NT2/D1 (cell line): ENCODE measurements at regions not wholly inside any gene's neighbourhood (a gene's known extent, or its start where the extent isn't known, plus 50 kb on each side); places are given as distances from the start of the nearest gene placed in this dataset.

Experiments used
- DNase-seq: peaks from one replicate; pipeline ENCODE4 v3.0.0-alpha.2; 2011; ENCODE audit warnings: low read depth, low spot score
- H3K27me3 ChIP-seq: 2 replicates; pipeline ENCODE4 v1.6.0; 2011; ENCODE audit warnings: mild to moderate bottlenecking; ENCODE audit not compliant: insufficient read length, insufficient read depth
- H3K36me3 ChIP-seq: 2 replicates; pipeline ENCODE4 v1.6.1; 2011; ENCODE audit warnings: mild to moderate bottlenecking, low read length, mixed read lengths; ENCODE audit not compliant: insufficient read depth, insufficient read length
- H3K4me1 ChIP-seq: 2 replicates; pipeline ENCODE4 v1.5.1; 2011; ENCODE audit not compliant: insufficient read depth, insufficient read length
- H3K4me3 ChIP-seq: 2 replicates; pipeline ENCODE4 v1.5.1; 2011; ENCODE audit warnings: low read depth; ENCODE audit not compliant: insufficient read length
- H3K9ac ChIP-seq: 2 replicates; pipeline ENCODE4 v1.6.0; 2011; ENCODE audit warnings: low read depth; ENCODE audit not compliant: insufficient read length
- H3K9me3 ChIP-seq: 2 replicates; pipeline ENCODE4 v1.5.1; 2011; ENCODE audit warnings: mild to moderate bottlenecking, low read length; ENCODE audit not compliant: insufficient read depth
- SUZ12 ChIP-seq: IDR thresholded peaks from 2 replicates; pipeline ENCODE4 v1.6.1; 2011; ENCODE audit not compliant: insufficient read length, insufficient read depth; ENCODE audit errors: extremely low read depth
- YY1 ChIP-seq: IDR thresholded peaks from 2 replicates; pipeline ENCODE4 v1.6.1; 2011; ENCODE audit not compliant: insufficient read length, insufficient read depth
- ZNF274 ChIP-seq: IDR thresholded peaks from 2 replicates; pipeline ENCODE4 v1.6.1; 2011; ENCODE audit warnings: mild to moderate bottlenecking, low read depth, low read length

DNA sequence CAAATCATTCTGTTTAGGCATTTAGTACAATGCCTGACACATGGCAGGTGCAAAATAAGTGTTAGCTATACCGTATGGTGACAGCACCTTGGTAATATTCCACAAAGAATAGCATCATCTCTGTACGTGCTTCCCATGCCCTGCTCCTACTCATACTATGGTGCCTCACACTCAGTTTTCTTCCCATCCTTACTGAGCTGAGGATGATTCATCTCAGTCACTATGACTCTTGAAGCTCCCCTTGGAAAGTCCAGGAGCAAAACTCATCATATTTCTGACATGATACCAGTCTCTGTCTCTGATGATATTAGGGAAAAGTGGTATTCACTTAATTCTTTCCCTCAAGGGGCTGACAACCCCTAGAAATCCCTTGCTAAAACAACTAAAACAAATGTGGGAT is 423.3 kb downstream of the EFNA5 start:
- Histone ChIP-seq H3K4me3 (no peak overlapping the region), H3K9me3 (no peaks in the 10 kb centered on the region), H3K4me1 (no peaks in the 10 kb centered on the region), H3K36me3 (no peaks in the 10 kb centered on the region), H3K27me3 (no peaks in the 10 kb centered on the region), H3K9ac (no peak overlapping the region)
- DNase-seq: no peak
- no peak for TF ChIP-seq YY1
- TF ChIP-seq ZNF274: no peak
- TF ChIP-seq SUZ12: no peak

DNA sequence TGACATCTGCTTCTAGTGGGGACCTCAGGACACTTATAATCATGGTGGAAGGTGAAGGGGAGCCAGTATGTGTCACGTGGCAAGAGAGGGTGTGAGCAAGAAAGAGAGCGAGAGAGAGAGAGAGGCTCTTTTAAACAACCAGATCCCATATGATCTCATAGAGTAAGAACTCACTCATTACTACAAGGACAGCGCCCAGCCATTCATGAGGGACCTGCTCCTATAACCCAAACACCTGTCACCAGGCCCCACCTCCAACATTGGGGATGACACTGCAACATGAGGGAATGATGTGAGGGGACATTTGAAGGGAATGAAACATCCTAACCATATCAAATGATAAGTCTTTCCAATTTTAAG is 427.5 kb downstream of the EFNA5 start:
- Histone ChIP-seq H3K4me1 (no peaks in the 10 kb centered on the region), H3K9me3 (no peaks in the 10 kb centered on the region; the same call in 1 of the 2 replicates), H3K9ac (no peak overlapping the region), H3K27me3 (no peaks in the 10 kb centered on the region), H3K36me3 (no peaks in the 10 kb centered on the region), H3K4me3 (no peak overlapping the region)
- no peak for DNase-seq
- TF ChIP-seq YY1 (no peak), SUZ12 (no peak), ZNF274 (no peak)

DNA sequence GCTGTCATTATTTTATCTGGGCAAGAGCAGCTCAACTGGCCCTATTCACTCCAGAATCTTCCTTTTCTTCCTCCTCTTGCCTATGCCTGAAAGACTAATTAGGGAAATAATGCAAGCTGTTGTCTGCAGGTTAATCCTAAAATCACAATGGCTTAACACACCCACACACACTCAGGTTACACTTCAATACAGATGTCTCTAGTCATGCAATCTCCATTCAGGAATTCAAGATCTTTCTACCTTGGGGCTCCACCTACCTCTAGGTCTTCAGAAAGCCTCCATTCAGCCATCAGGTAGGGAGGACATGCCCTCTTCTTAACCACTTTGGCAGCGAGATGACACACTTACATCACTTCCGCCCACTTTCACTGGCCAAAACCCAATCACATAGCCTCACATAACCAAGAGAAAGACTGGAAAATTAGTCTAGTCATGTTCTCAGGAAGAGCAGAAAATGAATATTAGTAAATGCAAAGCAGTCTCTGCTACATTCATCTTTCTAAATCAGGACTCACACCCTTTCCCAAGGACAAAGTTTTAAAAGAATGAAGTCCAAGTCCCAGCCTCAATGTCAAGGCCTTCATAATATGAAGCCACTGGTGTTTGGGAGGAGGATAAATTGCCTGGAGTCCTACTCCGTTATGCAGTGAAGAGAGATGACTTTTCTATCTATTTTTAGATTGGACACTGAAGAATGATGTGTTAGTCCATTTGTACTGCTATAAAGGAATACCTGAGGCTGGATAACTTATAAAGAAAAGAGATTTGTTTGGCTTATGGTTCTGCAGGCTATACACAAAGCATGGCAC is 428.1 kb downstream of the EFNA5 start:
- TF ChIP-seq YY1 (no peak), SUZ12 (no peak), ZNF274 (no peak)
- Histone ChIP-seq H3K9me3 (no peaks in the 10 kb centered on the region; the same call in 1 of the 2 replicates), H3K4me1 (no peaks in the 10 kb centered on the region), H3K9ac (no peak overlapping the region), H3K36me3 (no peaks in the 10 kb centered on the region), H3K4me3 (no peak overlapping the region), H3K27me3 (no peaks in the 10 kb centered on the region)
- no peak for DNase-seq

DNA sequence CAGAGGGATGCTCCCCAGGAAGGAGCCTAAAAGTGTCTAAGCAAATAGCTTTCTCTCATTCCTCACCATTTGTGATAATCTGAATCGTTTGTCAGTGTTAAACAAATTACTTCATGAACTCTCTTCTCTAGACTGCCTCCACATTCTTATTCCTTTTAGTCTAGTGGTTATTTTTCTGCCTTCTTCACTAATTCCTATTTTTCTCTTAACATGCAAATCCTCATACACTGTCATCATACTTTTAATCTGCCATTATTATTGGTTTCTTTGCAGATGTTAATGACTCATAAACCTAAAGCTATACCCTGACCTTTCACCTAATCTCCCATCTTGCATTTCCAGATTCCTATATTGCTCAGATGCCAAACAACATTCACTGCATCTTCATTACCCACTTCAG is 428.9 kb downstream of the EFNA5 start:
- Histone ChIP-seq H3K9me3 (no peaks in the 10 kb centered on the region; the same call in 1 of the 2 replicates), H3K4me3 (no peak overlapping the region), H3K27me3 (no peaks in the 10 kb centered on the region), H3K4me1 (no peaks in the 10 kb centered on the region), H3K9ac (no peak overlapping the region), H3K36me3 (no peaks in the 10 kb centered on the region)
- no peak for DNase-seq
- no peak for TF ChIP-seq ZNF274
- no peak for TF ChIP-seq SUZ12
- TF ChIP-seq YY1: no peak

DNA sequence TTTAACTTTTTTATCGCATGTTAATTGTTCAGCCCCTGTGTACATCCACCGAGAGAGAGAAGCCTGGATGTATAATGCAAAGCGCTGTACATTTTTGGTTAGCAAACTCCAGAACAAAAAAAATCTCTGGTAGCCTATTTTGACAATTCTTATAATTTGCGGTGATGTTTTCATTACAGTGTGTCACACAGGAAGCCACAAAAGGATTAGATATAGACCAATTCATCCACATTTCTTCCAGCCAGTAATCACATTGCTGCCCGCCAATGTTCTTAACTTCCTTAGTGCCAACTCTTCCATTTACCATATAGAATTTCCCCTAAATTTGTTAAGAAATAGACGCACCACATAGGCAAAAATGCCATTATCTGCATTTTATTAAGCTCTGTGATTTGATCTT is 435.6 kb downstream of the EFNA5 start:
- H3K4me3 ChIP-seq: no peak overlapping the region
- H3K36me3 ChIP-seq: no peaks in the 10 kb centered on the region
- H3K9ac ChIP-seq: no peak overlapping the region
- no peaks in the 10 kb centered on the region for H3K4me1 ChIP-seq
- TF ChIP-seq ZNF274 (no peak), YY1 (no peak), SUZ12 (no peak)
- no peaks in the 10 kb centered on the region for H3K9me3 ChIP-seq
- H3K27me3 ChIP-seq: no peaks in the 10 kb centered on the region
- no peak for DNase-seq

DNA sequence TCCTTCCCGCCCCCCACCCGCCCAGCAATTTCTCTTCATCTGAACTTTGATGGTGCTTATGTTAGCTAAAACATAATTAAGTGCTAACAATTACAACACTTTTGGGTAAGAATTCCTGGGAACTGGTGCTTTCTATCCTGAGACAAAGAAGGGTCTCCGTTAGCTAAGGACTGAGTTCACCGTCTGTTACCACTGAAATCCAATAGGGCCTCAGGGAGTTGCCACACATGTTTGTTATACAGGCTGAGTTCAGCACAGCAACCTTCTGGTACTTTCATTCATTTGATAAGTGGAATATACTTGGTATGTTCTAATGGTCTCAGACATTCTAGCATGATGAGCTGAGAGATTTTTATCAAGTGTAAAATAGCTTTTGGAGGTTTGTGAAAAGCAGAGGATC is 437.9 kb downstream of the EFNA5 start:
- Histone ChIP-seq H3K4me3 (no peak overlapping the region), H3K4me1 (no peaks in the 10 kb centered on the region), H3K27me3 (no peaks in the 10 kb centered on the region), H3K9me3 (no peaks in the 10 kb centered on the region), H3K9ac (no peak overlapping the region), H3K36me3 (no peaks in the 10 kb centered on the region)
- no peak for DNase-seq
- TF ChIP-seq YY1: no peak
- no peak for TF ChIP-seq ZNF274
- no peak for TF ChIP-seq SUZ12

DNA sequence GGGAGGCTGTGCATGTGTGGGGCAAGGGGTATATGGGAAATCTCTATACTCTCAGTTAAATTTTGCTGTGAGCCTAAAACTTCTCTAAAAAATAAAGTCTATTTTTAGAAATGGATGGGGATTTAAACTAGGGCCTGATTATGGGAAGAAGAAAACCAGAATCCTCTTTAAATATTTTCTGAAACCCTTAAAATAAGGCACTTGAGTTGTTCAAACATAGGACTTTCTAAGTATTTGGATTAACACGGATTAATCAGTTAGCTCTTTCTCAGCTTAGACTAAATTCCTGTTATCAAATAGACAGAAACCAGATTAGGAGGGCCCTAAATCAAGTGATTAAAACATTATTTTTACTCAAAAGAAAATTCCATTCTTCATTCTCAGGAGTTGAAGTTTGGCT is 438.4 kb downstream of the EFNA5 start:
- H3K27me3 ChIP-seq: no peaks in the 10 kb centered on the region
- no peak overlapping the region for H3K4me3 ChIP-seq
- no peak overlapping the region for H3K9ac ChIP-seq
- no peak for TF ChIP-seq ZNF274
- no peak for TF ChIP-seq SUZ12
- TF ChIP-seq YY1: no peak
- H3K36me3 ChIP-seq: no peaks in the 10 kb centered on the region
- no peaks in the 10 kb centered on the region for H3K4me1 ChIP-seq
- no peak for DNase-seq
- no peaks in the 10 kb centered on the region for H3K9me3 ChIP-seq
